ENCODE measurements at regions not wholly inside any gene's neighbourhood (a gene's known extent, or its start where the extent isn't known, plus 50 kb on each side); places are given as distances from the start of the nearest gene placed in this dataset.

- H2BK20ac ChIP-seq (ENCODE audit: low read depth, low read length), result no peak overlapping the region
- no peak overlapping the region for H3K4me2 ChIP-seq (ENCODE audit: low read depth, low read length)
- H3K4ac ChIP-seq (ENCODE audit: low read depth, low read length), result no peak overlapping the region
- no peak overlapping the region for H2BK120ac ChIP-seq (ENCODE audit: low read depth, low read length)
- no peak overlapping the region for H4K5ac ChIP-seq (ENCODE audit: low read depth, low read length)
- CTCF ChIA-PET, result no interaction called here
- DNase-seq (peak; percentile 13), ATAC-seq (ENCODE audit: low read depth) (peak; percentile 64)
- intact Hi-C loops (cut with micrococcal nuclease), result loop anchor here (5.0 kb wide), 1 partner anchor 32 kb away; no protein-coding TSS in a partner anchor
- in situ Hi-C loops (cut with MboI; ENCODE audit: low sequenced_read_pairs), result no loop called here
- H2BK15ac ChIP-seq (ENCODE audit: low read depth, low read length), result no peak overlapping the region
- no peak overlapping the region for H3K18ac ChIP-seq (ENCODE audit: low read depth, low read length)
- no CpG with 5 or more reads among the region's 3 CpGs for WGBS, 2 experiments (ENCODE audit: extremely low coverage in 2 of 2, insufficient read length in 1 of 2)
- no peak overlapping the region for H4K8ac ChIP-seq (ENCODE audit: low read depth in 2 of 2, low read length in 2 of 2)
- no peak overlapping the region for H2AK5ac ChIP-seq (ENCODE audit: low read depth, low read length)
- no peak overlapping the region for H3K23ac ChIP-seq (ENCODE audit: low read depth, low read length)
- H3K9me1 ChIP-seq (ENCODE audit: insufficient read depth, low read length), result no peaks in the 10 kb centered on the region
- no peak overlapping the region for H3K27ac ChIP-seq (ENCODE audit: insufficient read depth, low read length)
- H3K4me3 ChIP-seq (ENCODE audit: insufficient read depth, low read depth, low read length), result no peak overlapping the region
- POLR2A ChIA-PET (ENCODE audit: unreplicated experiment), result no interaction called here
- H2AK9ac ChIP-seq (replicated peaks; ENCODE audit: low read depth, low read length, poor library complexity), result no peak overlapping the region
- TF ChIP-seq SMC3 (IDR thresholded peaks at IDR 0.05; ENCODE audit: low read depth, low read length) (no peak), RAD21 (IDR thresholded peaks at IDR 0.05; ENCODE audit: low read length) (no peak), MXI1 (IDR thresholded peaks at IDR 0.05; ENCODE audit: borderline replicate concordance, low read depth, low read length) (no peak), ELK1 (IDR thresholded peaks at IDR 0.05; ENCODE audit: borderline replicate concordance, low read depth, low read length) (no peak), CHD1 (IDR thresholded peaks at IDR 0.05; ENCODE audit: low read depth, low read length) (no peak), CEBPB (IDR thresholded peaks at IDR 0.05; ENCODE audit: low read depth, low read length) (no peak), NFE2L2 (IDR thresholded peaks at IDR 0.05; ENCODE audit: low read depth, low read length) (no peak), USF2 (IDR thresholded peaks at IDR 0.05; ENCODE audit: low read depth, low read length) (no peak)
- H4K91ac ChIP-seq (ENCODE audit: insufficient read depth, low read depth, low read length), result no peak overlapping the region
- H2AFZ ChIP-seq (replicated peaks; ENCODE audit: low read length, poor library complexity), result no peak overlapping the region
- H3K4me1 ChIP-seq (ENCODE audit: control insufficient read depth, insufficient read depth, low read length), result no peaks in the 10 kb centered on the region
- dilution Hi-C loops (cut with HindIII; ENCODE audit: low sequenced_read_pairs, unreplicated experiment), result no loop called here
- no peaks in the 10 kb centered on the region for H3K79me1 ChIP-seq (ENCODE audit: low read depth in 1 of 2, low read length in 2 of 2)
- H3K56ac ChIP-seq (ENCODE audit: extremely low read depth, insufficient read depth, low read length), result no peak overlapping the region
- no TSS peak for BruUV-seq (replicated peaks)
- no peaks in the 10 kb centered on the region for H4K20me1 ChIP-seq (ENCODE audit: insufficient read depth, low read length)
- H2BK5ac ChIP-seq (ENCODE audit: low read depth, low read length, poor library complexity, severe bottlenecking), result no peak overlapping the region
- H3K36me3 ChIP-seq (ENCODE audit: control insufficient read depth, insufficient read depth, low read length), result no peaks in the 10 kb centered on the region
- no peaks in the 10 kb centered on the region; the same call in 1 of the 2 replicates for H3K27me3 ChIP-seq (ENCODE audit: control insufficient read depth, insufficient read depth, low read length)
- H3K9ac ChIP-seq (ENCODE audit: low read depth, low read length), result no peak overlapping the region
- H3K9me3 ChIP-seq (ENCODE audit: control insufficient read depth, insufficient read depth, low read length), result no peaks in the 10 kb centered on the region; the same call in 1 of the 2 replicates
- H3K14ac ChIP-seq (replicated peaks; ENCODE audit: low read depth, low read length), result no peak overlapping the region
Observed at GRCh38 chr10:61549861-61550260, 96.7 kb upstream of the TMEM26 start.
